ENCODE measurements at regions not wholly inside any gene's neighbourhood (a gene's known extent, or its start where the extent isn't known, plus 50 kb on each side); places are given as distances from the start of the nearest gene placed in this dataset. TPM values are rescaled to one million over a fixed set of nuclear protein-coding genes. Genes with fewer than 3 reads are reported as not detected.

- CTCF ChIA-PET (ENCODE audit: unreplicated experiment) = no interaction called here
- H3K4me2 ChIP-seq (ENCODE audit: low read length) = no peak overlapping the region
- no peaks in the 10 kb centered on the region for H4K20me1 ChIP-seq (ENCODE audit: insufficient read depth, low read length)
- intact Hi-C loops (cut with micrococcal nuclease; ENCODE audit: unreplicated experiment) = no loop called here
- no peaks in the 10 kb centered on the region for H3K4me1 ChIP-seq (ENCODE audit: insufficient read depth, low read length, poor library complexity, severe bottlenecking)
- H3K27ac ChIP-seq (ENCODE audit: low read depth, low read length, poor library complexity, severe bottlenecking) = no peak overlapping the region
- no TSS peak for BruUV-seq (replicated peaks)
- TF ChIP-seq CTCF (conservative IDR thresholded peaks at IDR 0.05; ENCODE audit: low read length) = no peak
- no peak for TF ChIP-seq EZH2phosphoT487 (IDR thresholded peaks at IDR 0.05; ENCODE audit: borderline replicate concordance, low read depth, low read length)
- no peaks in the 10 kb centered on the region for H3K79me2 ChIP-seq (ENCODE audit: insufficient read depth, low read depth, low read length)
- no peak overlapping the region for H2AFZ ChIP-seq (ENCODE audit: low read length)
- H3K4me3 ChIP-seq (ENCODE audit: low read depth, low read length, poor library complexity, severe bottlenecking) = no peak overlapping the region
- DNase-seq (ENCODE audit: low spot score) = no peak
- POLR2A ChIA-PET = interaction anchor here (0.7 kb wide), 1 partner anchor 52 kb away, joined by 3 read pairs; no protein-coding TSS in a partner anchor
- H3K9me3 ChIP-seq (ENCODE audit: low read length) = no peaks in the 10 kb centered on the region
- H3K36me3 ChIP-seq (ENCODE audit: insufficient read depth, low read length) = no peaks in the 10 kb centered on the region
- no peaks in the 10 kb centered on the region for H3K9me2 ChIP-seq (ENCODE audit: insufficient read depth, low read length)
Measured at GRCh38 chr4:64465263-64465662, 56.0 kb upstream of the TECRL start.

GRCh38 chr4:64464581-64464980, 55.3 kb upstream of the TECRL start:
- Histone ChIP-seq H3K27ac (ENCODE audit: low read depth, low read length, poor library complexity, severe bottlenecking) (no peak overlapping the region), H3K4me1 (ENCODE audit: insufficient read depth, low read length, poor library complexity, severe bottlenecking) (no peaks in the 10 kb centered on the region), H3K36me3 (ENCODE audit: insufficient read depth, low read length) (no peaks in the 10 kb centered on the region), H2AFZ (ENCODE audit: low read length) (no peak overlapping the region), H3K4me3 (ENCODE audit: low read depth, low read length, poor library complexity, severe bottlenecking) (no peak overlapping the region), H3K9me3 (ENCODE audit: low read length) (no peaks in the 10 kb centered on the region), H3K79me2 (ENCODE audit: insufficient read depth, low read depth, low read length) (no peaks in the 10 kb centered on the region), H3K4me2 (ENCODE audit: low read length) (no peak overlapping the region), H4K20me1 (ENCODE audit: insufficient read depth, low read length) (no peaks in the 10 kb centered on the region), H3K9me2 (ENCODE audit: insufficient read depth, low read length) (no peaks in the 10 kb centered on the region)
- ChIA-PET CTCF (ENCODE audit: unreplicated experiment) (no interaction called here), POLR2A (no interaction called here)
- intact Hi-C loops (cut with micrococcal nuclease; ENCODE audit: unreplicated experiment) = no loop called here
- BruUV-seq (replicated peaks) = no TSS peak
- no peak for DNase-seq (ENCODE audit: low spot score)
- TF ChIP-seq EZH2phosphoT487 (IDR thresholded peaks at IDR 0.05; ENCODE audit: borderline replicate concordance, low read depth, low read length) = no peak
- TF ChIP-seq CTCF (conservative IDR thresholded peaks at IDR 0.05; ENCODE audit: low read length) = no peak

Small RNA genes in the stretch of these regions (small RNA-seq; reads per million reads assigned to genes)
- gene MTCO3P27 (not detected), gene MTND4LP31 (not detected)

All from OCI-LY7 (cell line).